Endodermal cell (in vitro differentiated cells): ENCODE measurements at regions not wholly inside any gene's neighbourhood (a gene's known extent, or its start where the extent isn't known, plus 50 kb on each side); places are given as distances from the start of the nearest gene placed in this dataset.

ENCODE experiments used
- DNase-seq: peaks from one replicate; pipeline ENCODE4 v3.0.0-alpha.2; 2017
- H3K27ac ChIP-seq: 2 replicates; pipeline ENCODE4 v1.5.1; 2013; ENCODE audit warnings: mild to moderate bottlenecking, low read depth, low read length, moderate library complexity
- H3K27me3 ChIP-seq: 2 replicates; pipeline ENCODE4 v1.6.1; 2013; ENCODE audit warnings: mild to moderate bottlenecking, low read length, moderate library complexity; ENCODE audit not compliant: insufficient read depth, control insufficient read depth, poor library complexity, severe bottlenecking
- H3K36me3 ChIP-seq: 2 replicates; pipeline ENCODE4 v1.7.0; 2013; ENCODE audit warnings: mild to moderate bottlenecking, low read length, moderate library complexity; ENCODE audit not compliant: control insufficient read depth, insufficient read depth
- H3K4me1 ChIP-seq: one replicate; pipeline ENCODE4 v1.7.0; 2013; ENCODE audit warnings: low read length; ENCODE audit not compliant: control insufficient read depth, insufficient read depth
- H3K4me3 ChIP-seq: 2 replicates; pipeline ENCODE4 v1.5.1; 2013; ENCODE audit warnings: mild to moderate bottlenecking, low read length, moderate library complexity
- H3K9ac ChIP-seq: 2 replicates; pipeline ENCODE4 v1.6.1; 2013; ENCODE audit warnings: mild to moderate bottlenecking, low read length, moderate library complexity; ENCODE audit not compliant: poor library complexity, severe bottlenecking; ENCODE audit errors: extremely low read depth
- H3K9me3 ChIP-seq: 2 replicates; pipeline ENCODE4 v1.6.1; 2013; ENCODE audit warnings: mild to moderate bottlenecking, low read length, moderate library complexity; ENCODE audit not compliant: control insufficient read depth
- H3K27ac Mint-ChIP-seq: 2 replicates; pipeline ENCODE4 v1.8.0; 2020; ENCODE audit warnings: mixed read lengths
- H3K27me3 Mint-ChIP-seq: 2 replicates; pipeline ENCODE4 v1.8.0; 2021; ENCODE audit warnings: mild to moderate bottlenecking, mixed read lengths; ENCODE audit not compliant: insufficient read depth
- H3K36me3 Mint-ChIP-seq: 2 replicates; pipeline ENCODE4 v1.8.0; 2020; ENCODE audit warnings: low read depth, mixed read lengths
- H3K4me1 Mint-ChIP-seq: 2 replicates; pipeline ENCODE4 v1.8.0; 2020; ENCODE audit warnings: mixed read lengths
- H3K4me3 Mint-ChIP-seq: 2 replicates; pipeline ENCODE4 v1.8.0; 2020; ENCODE audit warnings: mild to moderate bottlenecking, moderate library complexity, mixed read lengths
- H3K9me3 Mint-ChIP-seq: 2 replicates; pipeline ENCODE4 v1.8.0; 2020; ENCODE audit warnings: mild to moderate bottlenecking, mixed read lengths
- CTCF ChIP-seq: fragments of 200-600 bp; sonication (generic); conservative IDR thresholded peaks from 2 replicates; pipeline ENCODE4 v1.5.0; 2021; ENCODE audit warnings: antibody characterized with exemption, mild to moderate bottlenecking
- WGBS, 2 experiments: methylation state at CpG; one replicate each; pipeline versions ENCODE4 v1.1.5 to v1.1.7; 2013; ENCODE audit warnings: missing lambda C conversion rate in 2 of 2, mixed read lengths in 1 of 2; ENCODE audit not compliant: insufficient coverage in 1 of 2, insufficient read length in 1 of 2; 5-methylcytosine and 5-hydroxymethylcytosine counted together

- 81 to 83% methylated on average over 5 to 7 of the region's 7 CpGs for WGBS, 2 experiments
- no peak for TF ChIP-seq CTCF
- Mint-ChIP-seq H3K27me3 (no peaks in the 10 kb centered on the region), H3K9me3 (no peaks in the 10 kb centered on the region), H3K4me1 (peaks cover 9% of the 10 kb centered on the region), H3K36me3 (no peaks in the 10 kb centered on the region), H3K27ac (no peak overlapping the region), H3K4me3 (no peak overlapping the region)
- Histone ChIP-seq H3K27me3 (no peaks in the 10 kb centered on the region), H3K36me3 (no peaks in the 10 kb centered on the region), H3K4me3 (no peak overlapping the region), H3K9me3 (no peaks in the 10 kb centered on the region), H3K9ac (no peak overlapping the region), H3K27ac (no peak overlapping the region), H3K4me1 (no peaks in the 10 kb centered on the region)
- DNase-seq, result no peak
Observed at GRCh38 chr12:92650228-92650822, 52.5 kb upstream of the PLEKHG7 start.

GRCh38 chr12:92649511-92650227 is 53.1 kb upstream of the PLEKHG7 start:
- Histone ChIP-seq H3K4me1 (no peaks in the 10 kb centered on the region), H3K36me3 (no peaks in the 10 kb centered on the region), H3K27me3 (no peaks in the 10 kb centered on the region), H3K9ac (no peak overlapping the region), H3K27ac (no peak overlapping the region), H3K9me3 (no peaks in the 10 kb centered on the region), H3K4me3 (no peak overlapping the region)
- WGBS, 2 experiments, result 50 to 70% methylated on average over 7 to 11 of the region's 11 CpGs
- H3K9me3 Mint-ChIP-seq, result no peaks in the 10 kb centered on the region
- no peak overlapping the region for H3K4me3 Mint-ChIP-seq
- H3K4me1 Mint-ChIP-seq, result peaks cover 7% of the 10 kb centered on the region
- DNase-seq, result peak; percentile 88
- H3K27me3 Mint-ChIP-seq, result no peaks in the 10 kb centered on the region
- TF ChIP-seq CTCF, result peak; percentile 79
- no peak overlapping the region for H3K27ac Mint-ChIP-seq
- no peaks in the 10 kb centered on the region for H3K36me3 Mint-ChIP-seq

GRCh38 chr12:92648242-92649031 is 54.4 kb upstream of the PLEKHG7 start:
- DNase-seq, result peak; percentile 57
- Histone ChIP-seq H3K27ac (no peak overlapping the region), H3K4me3 (no peak overlapping the region), H3K36me3 (no peaks in the 10 kb centered on the region), H3K9me3 (no peaks in the 10 kb centered on the region), H3K27me3 (no peaks in the 10 kb centered on the region), H3K4me1 (no peaks in the 10 kb centered on the region), H3K9ac (no peak overlapping the region)
- TF ChIP-seq CTCF, result no peak
- Mint-ChIP-seq H3K4me1 (peaks cover 7% of the 10 kb centered on the region), H3K4me3 (no peak overlapping the region), H3K36me3 (no peaks in the 10 kb centered on the region), H3K27me3 (no peaks in the 10 kb centered on the region), H3K27ac (no peak overlapping the region), H3K9me3 (no peaks in the 10 kb centered on the region)
- WGBS, 2 experiments, result 67 to 83% methylated on average over 4 to 6 of the region's 6 CpGs
